ENCODE measurements at regions not wholly inside any gene's neighbourhood (a gene's known extent, or its start where the extent isn't known, plus 50 kb on each side); places are given as distances from the start of the nearest gene placed in this dataset.

DNA sequence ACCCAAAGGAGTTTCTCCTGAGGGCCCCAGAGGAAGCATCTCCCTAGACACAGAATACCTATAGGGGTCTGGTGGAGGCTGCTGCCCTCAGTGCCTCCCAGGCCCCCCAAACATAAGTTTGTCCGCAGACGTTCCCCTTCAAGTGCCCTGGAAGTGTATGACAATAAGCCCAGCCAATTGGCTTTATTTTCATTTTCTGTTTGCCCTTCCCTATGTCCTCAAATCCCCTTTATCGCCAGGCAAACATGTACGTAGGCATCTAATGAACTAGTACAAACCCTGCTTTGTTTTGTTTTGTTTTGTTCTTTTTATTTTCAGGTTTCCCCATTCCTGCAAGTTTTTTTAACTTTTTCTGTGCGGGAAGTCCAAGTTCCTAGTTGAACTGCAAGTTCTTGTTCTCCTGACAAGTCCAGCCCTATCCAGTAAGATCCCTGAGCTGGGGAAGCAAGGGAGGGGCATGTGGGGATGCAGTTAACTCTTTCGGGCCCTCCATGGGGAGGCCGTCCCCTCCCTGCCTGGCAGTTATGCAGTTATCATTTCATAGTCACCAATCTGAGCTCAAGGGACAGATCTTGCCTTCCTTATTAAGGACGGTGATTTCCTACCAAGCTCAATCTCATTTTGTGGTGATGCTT is 141.9 kb downstream of the KCNA5 start:
- Histone ChIP-seq H3K4me1 (ENCODE audit: insufficient read depth, low read length) (no peaks in the 10 kb centered on the region), H3K4me3 (ENCODE audit: low read length) (no peak overlapping the region), H3K9ac (ENCODE audit: low read length) (no peak overlapping the region), H2AFZ (ENCODE audit: low read length) (no peak overlapping the region), H3K36me3 (ENCODE audit: low read depth, low read length) (no peaks in the 10 kb centered on the region), H3K9me2 (replicated peaks; ENCODE audit: low read length) (no peaks in the 10 kb centered on the region), H3K79me2 (ENCODE audit: low read length) (no peaks in the 10 kb centered on the region), H3K27me3 (ENCODE audit: low read length) (no peaks in the 10 kb centered on the region), H3K4me2 (ENCODE audit: low read length) (no peak overlapping the region), H3K9me3 (ENCODE audit: low read length) (no peaks in the 10 kb centered on the region), H3F3A (ENCODE audit: low read length, unreplicated experiment) (no peaks in the 10 kb centered on the region), H4K20me1 (ENCODE audit: low read length) (no peaks in the 10 kb centered on the region), H3K27ac (ENCODE audit: low read length) (no peak overlapping the region)
- CTCF ChIA-PET: no interaction called here
- ATAC-seq: no peak
- DNase-seq: no peak
- no TSS peak for BruUV-seq (replicated peaks)
- intact Hi-C loops (cut with micrococcal nuclease): no loop called here
- POLR2A ChIA-PET (ENCODE audit: unreplicated experiment): no interaction called here
- TF ChIP-seq, protein P1, sequence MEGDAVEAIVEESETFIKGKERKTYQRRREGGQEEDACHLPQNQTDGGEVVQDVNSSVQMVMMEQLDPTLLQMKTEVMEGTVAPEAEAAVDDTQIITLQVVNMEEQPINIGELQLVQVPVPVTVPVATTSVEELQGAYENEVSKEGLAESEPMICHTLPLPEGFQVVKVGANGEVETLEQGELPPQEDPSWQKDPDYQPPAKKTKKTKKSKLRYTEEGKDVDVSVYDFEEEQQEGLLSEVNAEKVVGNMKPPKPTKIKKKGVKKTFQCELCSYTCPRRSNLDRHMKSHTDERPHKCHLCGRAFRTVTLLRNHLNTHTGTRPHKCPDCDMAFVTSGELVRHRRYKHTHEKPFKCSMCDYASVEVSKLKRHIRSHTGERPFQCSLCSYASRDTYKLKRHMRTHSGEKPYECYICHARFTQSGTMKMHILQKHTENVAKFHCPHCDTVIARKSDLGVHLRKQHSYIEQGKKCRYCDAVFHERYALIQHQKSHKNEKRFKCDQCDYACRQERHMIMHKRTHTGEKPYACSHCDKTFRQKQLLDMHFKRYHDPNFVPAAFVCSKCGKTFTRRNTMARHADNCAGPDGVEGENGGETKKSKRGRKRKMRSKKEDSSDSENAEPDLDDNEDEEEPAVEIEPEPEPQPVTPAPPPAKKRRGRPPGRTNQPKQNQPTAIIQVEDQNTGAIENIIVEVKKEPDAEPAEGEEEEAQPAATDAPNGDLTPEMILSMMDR (conservative IDR thresholded peaks at IDR 0.05; ENCODE audit: low read depth, low read length): no peak
- TF ChIP-seq EZH2phosphoT487 (IDR thresholded peaks at IDR 0.05; ENCODE audit: borderline replicate concordance, low read length): no peak
- TF ChIP-seq EZH2 (IDR thresholded peaks at IDR 0.05; ENCODE audit: low read length, unreplicated experiment): no peak

DNA sequence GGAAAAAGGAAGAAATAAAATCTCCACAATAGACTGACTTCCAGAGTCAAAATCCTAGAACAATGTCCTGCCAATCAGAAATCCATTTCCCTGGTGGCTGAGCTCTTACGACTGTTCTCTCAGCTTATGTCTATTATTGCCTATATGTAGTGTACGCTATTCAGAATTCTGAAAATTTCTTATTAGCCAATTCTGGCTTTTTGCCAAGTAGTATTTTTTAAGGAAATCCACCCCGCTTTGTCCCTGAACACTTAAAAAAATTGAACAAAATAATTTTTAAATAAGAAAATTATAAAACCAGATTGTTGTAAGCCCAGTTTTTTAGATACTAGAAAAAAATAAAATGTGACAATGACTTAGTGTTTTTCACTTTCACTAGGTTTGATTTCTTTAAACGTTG is 143.0 kb downstream of the KCNA5 start:
- no peaks in the 10 kb centered on the region for H3K36me3 ChIP-seq (ENCODE audit: low read depth, low read length)
- no peaks in the 10 kb centered on the region for H3F3A ChIP-seq (ENCODE audit: low read length, unreplicated experiment)
- no peaks in the 10 kb centered on the region for H3K4me1 ChIP-seq (ENCODE audit: insufficient read depth, low read length)
- no TSS peak for BruUV-seq (replicated peaks)
- no peaks in the 10 kb centered on the region for H3K27me3 ChIP-seq (ENCODE audit: low read length)
- ATAC-seq (no peak), DNase-seq (no peak)
- H3K9me2 ChIP-seq (replicated peaks; ENCODE audit: low read length): no peaks in the 10 kb centered on the region
- intact Hi-C loops (cut with micrococcal nuclease): no loop called here
- TF ChIP-seq, protein P1 (conservative IDR thresholded peaks at IDR 0.05; ENCODE audit: low read depth, low read length): no peak
- no peak for TF ChIP-seq EZH2phosphoT487 (IDR thresholded peaks at IDR 0.05; ENCODE audit: borderline replicate concordance, low read length)
- no peak for TF ChIP-seq EZH2 (IDR thresholded peaks at IDR 0.05; ENCODE audit: low read length, unreplicated experiment)
- H3K9ac ChIP-seq (ENCODE audit: low read length): no peak overlapping the region
- H3K4me2 ChIP-seq (ENCODE audit: low read length): no peak overlapping the region
- H3K79me2 ChIP-seq (ENCODE audit: low read length): no peaks in the 10 kb centered on the region
- H3K27ac ChIP-seq (ENCODE audit: low read length): no peak overlapping the region
- ChIA-PET POLR2A (ENCODE audit: unreplicated experiment) (no interaction called here), CTCF (no interaction called here)
- no peak overlapping the region for H2AFZ ChIP-seq (ENCODE audit: low read length)
- H4K20me1 ChIP-seq (ENCODE audit: low read length): no peaks in the 10 kb centered on the region
- H3K4me3 ChIP-seq (ENCODE audit: low read length): no peak overlapping the region
- H3K9me3 ChIP-seq (ENCODE audit: low read length): no peaks in the 10 kb centered on the region

DNA sequence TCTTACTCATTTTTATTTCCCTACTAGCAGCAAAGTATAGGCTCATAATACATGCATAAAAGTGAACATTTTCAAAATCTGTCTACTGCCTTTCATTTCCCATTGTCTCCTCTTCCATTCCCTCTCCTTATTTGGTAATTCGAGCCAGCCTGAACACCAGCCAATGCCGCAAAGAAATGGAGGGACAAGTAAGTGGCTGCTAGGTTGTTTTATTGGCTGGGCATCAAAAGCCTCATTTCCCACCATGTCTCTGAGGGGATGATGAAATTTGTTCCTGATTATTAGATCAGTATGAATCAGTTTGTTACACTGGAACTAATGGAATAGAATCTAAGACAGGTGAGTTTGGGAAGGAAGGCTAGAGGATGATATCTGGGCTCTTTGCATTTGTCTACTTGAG is 143.5 kb downstream of the KCNA5 start:
- CTCF ChIA-PET: no interaction called here
- no peaks in the 10 kb centered on the region for H3K27me3 ChIP-seq (ENCODE audit: low read length)

More for the DNA sequence above, 143.5 kb downstream of the KCNA5 start:
- Histone ChIP-seq H4K20me1 (ENCODE audit: low read length) (no peaks in the 10 kb centered on the region), H3F3A (ENCODE audit: low read length, unreplicated experiment) (no peaks in the 10 kb centered on the region), H3K9me2 (replicated peaks; ENCODE audit: low read length) (no peaks in the 10 kb centered on the region), H3K79me2 (ENCODE audit: low read length) (no peaks in the 10 kb centered on the region), H3K9ac (ENCODE audit: low read length) (no peak overlapping the region), H3K27ac (ENCODE audit: low read length) (no peak overlapping the region), H3K36me3 (ENCODE audit: low read depth, low read length) (no peaks in the 10 kb centered on the region), H3K4me3 (ENCODE audit: low read length) (no peak overlapping the region), H3K4me1 (ENCODE audit: insufficient read depth, low read length) (no peaks in the 10 kb centered on the region), H3K9me3 (ENCODE audit: low read length) (no peaks in the 10 kb centered on the region), H3K4me2 (ENCODE audit: low read length) (no peak overlapping the region), H2AFZ (ENCODE audit: low read length) (no peak overlapping the region)
- POLR2A ChIA-PET (ENCODE audit: unreplicated experiment): no interaction called here
- no TSS peak for BruUV-seq (replicated peaks)
- DNase-seq (no peak), ATAC-seq (no peak)
- TF ChIP-seq EZH2 (IDR thresholded peaks at IDR 0.05; ENCODE audit: low read length, unreplicated experiment) (no peak), EZH2phosphoT487 (IDR thresholded peaks at IDR 0.05; ENCODE audit: borderline replicate concordance, low read length) (no peak)
- TF ChIP-seq, protein P1 (conservative IDR thresholded peaks at IDR 0.05; ENCODE audit: low read depth, low read length): no peak
- intact Hi-C loops (cut with micrococcal nuclease): no loop called here
